ENCODE measurements at regions not wholly inside any gene's neighbourhood (a gene's known extent, or its start where the extent isn't known, plus 50 kb on each side); places are given as distances from the start of the nearest gene placed in this dataset.

GRCh38 chr11:95359341-95359663, 128.3 kb upstream of the SESN3 start:
- TF ChIP-seq CTCF (IDR thresholded peaks at IDR 0.05; ENCODE audit: low read depth, low read length), result no peak
- no peak overlapping the region for H3K4me3 ChIP-seq (ENCODE audit: low read depth, low read length)
- in situ Hi-C loops (cut with HindIII; ENCODE audit: low sequenced_read_pairs), result no loop called here
- no peak for DNase-seq (ENCODE audit: low read depth, low spot score)

- TF ChIP-seq CTCF (IDR thresholded peaks at IDR 0.05; ENCODE audit: low read depth, low read length), result no peak
- in situ Hi-C loops (cut with HindIII; ENCODE audit: low sequenced_read_pairs), result no loop called here
- DNase-seq (ENCODE audit: low read depth, low spot score), result no peak
- no peak overlapping the region for H3K4me3 ChIP-seq (ENCODE audit: low read depth, low read length)
These were observed 127.7 kb upstream of the SESN3 start for GRCh38 chr11:95358511-95359340.

GRCh38 chr11:95354304-95354703, 123.3 kb upstream of the SESN3 start:
- TF ChIP-seq CTCF (IDR thresholded peaks at IDR 0.05; ENCODE audit: low read depth, low read length), result no peak
- DNase-seq (ENCODE audit: low read depth, low spot score), result no peak
- no peak overlapping the region for H3K4me3 ChIP-seq (ENCODE audit: low read depth, low read length)
- in situ Hi-C loops (cut with HindIII; ENCODE audit: low sequenced_read_pairs), result no loop called here

GRCh38 chr11:95353706-95354105, 122.7 kb upstream of the SESN3 start:
- no peak for TF ChIP-seq CTCF (IDR thresholded peaks at IDR 0.05; ENCODE audit: low read depth, low read length)
- in situ Hi-C loops (cut with HindIII; ENCODE audit: low sequenced_read_pairs), result no loop called here
- no peak for DNase-seq (ENCODE audit: low read depth, low spot score)
- no peak overlapping the region for H3K4me3 ChIP-seq (ENCODE audit: low read depth, low read length)

GRCh38 chr11:95352733-95353346, 121.8 kb upstream of the SESN3 start:
- in situ Hi-C loops (cut with HindIII; ENCODE audit: low sequenced_read_pairs), result no loop called here
- H3K4me3 ChIP-seq (ENCODE audit: low read depth, low read length), result no peak overlapping the region
- no peak for DNase-seq (ENCODE audit: low read depth, low spot score)
- TF ChIP-seq CTCF (IDR thresholded peaks at IDR 0.05; ENCODE audit: low read depth, low read length), result no peak

- no peak overlapping the region for H3K4me3 ChIP-seq (ENCODE audit: low read depth, low read length)
- in situ Hi-C loops (cut with HindIII; ENCODE audit: low sequenced_read_pairs), result no loop called here
- TF ChIP-seq CTCF (IDR thresholded peaks at IDR 0.05; ENCODE audit: low read depth, low read length), result no peak
- no peak for DNase-seq (ENCODE audit: low read depth, low spot score)
These were observed 118.4 kb upstream of the SESN3 start for GRCh38 chr11:95349345-95349942.
